Testis (tissue), 2 donors: ENCODE measurements at regions not wholly inside any gene's neighbourhood (a gene's known extent, or its start where the extent isn't known, plus 50 kb on each side); places are given as distances from the start of the nearest gene placed in this dataset.

Source experiments
- CTCF ChIP-seq, 3 experiments: fragments of 450-650 bp in 2 of 3; fragments of 200-600 bp in 1 of 3; sonication (generic) in 1 of 3; IDR thresholded peaks; one replicate each; pipeline ENCODE4 v1.5.1; 2016 to 2019; ENCODE audit warnings: antibody characterized with exemption in 3 of 3, mild to moderate bottlenecking in 2 of 3, moderate library complexity in 1 of 3
- POLR2A ChIP-seq: fragments of 450-650 bp; IDR thresholded peaks from one replicate; pipeline ENCODE4 v1.6.1; 2017; ENCODE audit warnings: antibody characterized with exemption, mild to moderate bottlenecking, moderate library complexity

- TF ChIP-seq CTCF (IDR thresholded peaks at IDR 0.05) (no peak), POLR2A (no peak)
These were observed 216.2 kb upstream of the KRR1 start for GRCh38 chr12:75727577-75727976.
